ENCODE measurements at regions not wholly inside any gene's neighbourhood (a gene's known extent, or its start where the extent isn't known, plus 50 kb on each side); places are given as distances from the start of the nearest gene placed in this dataset.

- CTCF ChIA-PET = no interaction called here
- no peak for DNase-seq (ENCODE audit: low read depth, low spot score)
- H3K9me3 ChIP-seq (ENCODE audit: control insufficient read depth, insufficient read depth, low read length) = no peaks in the 10 kb centered on the region
- no peak overlapping the region for H3K27ac ChIP-seq (ENCODE audit: low read depth, low read length)
- POLR2A ChIA-PET = no interaction called here
- H3K4me3 ChIP-seq (ENCODE audit: low read depth, low read length) = no peak overlapping the region
- no peak for TF ChIP-seq CTCF (IDR thresholded peaks at IDR 0.05; ENCODE audit: low read depth, low read length)
- no peaks in the 10 kb centered on the region for H3K27me3 ChIP-seq (ENCODE audit: control insufficient read depth, insufficient read depth, low read length)
These were observed 701.5 kb downstream of the ZNF385D start for GRCh38 chr3:21049334-21050062.

- CTCF ChIA-PET = no interaction called here
- Histone ChIP-seq H3K27ac (ENCODE audit: low read depth, low read length) (no peak overlapping the region), H3K27me3 (ENCODE audit: control insufficient read depth, insufficient read depth, low read length) (no peaks in the 10 kb centered on the region), H3K9me3 (ENCODE audit: control insufficient read depth, insufficient read depth, low read length) (no peaks in the 10 kb centered on the region), H3K4me3 (ENCODE audit: low read depth, low read length) (no peak overlapping the region)
- DNase-seq (ENCODE audit: low read depth, low spot score) = no peak
- TF ChIP-seq CTCF (IDR thresholded peaks at IDR 0.05; ENCODE audit: low read depth, low read length) = no peak
- POLR2A ChIA-PET = no interaction called here
These were observed 707.9 kb downstream of the ZNF385D start for GRCh38 chr3:21043139-21043538.

- Histone ChIP-seq H3K4me3 (ENCODE audit: low read depth, low read length) (no peak overlapping the region), H3K9me3 (ENCODE audit: control insufficient read depth, insufficient read depth, low read length) (no peaks in the 10 kb centered on the region), H3K27ac (ENCODE audit: low read depth, low read length) (no peak overlapping the region), H3K27me3 (ENCODE audit: control insufficient read depth, insufficient read depth, low read length) (no peaks in the 10 kb centered on the region)
- TF ChIP-seq CTCF (IDR thresholded peaks at IDR 0.05; ENCODE audit: low read depth, low read length) = no peak
- no peak for DNase-seq (ENCODE audit: low read depth, low spot score)
- CTCF ChIA-PET = no interaction called here
- POLR2A ChIA-PET = no interaction called here
These were observed 708.8 kb downstream of the ZNF385D start for GRCh38 chr3:21042184-21042583.

GRCh38 chr3:21041621-21042020, 709.4 kb downstream of the ZNF385D start:
- ChIA-PET POLR2A (no interaction called here), CTCF (no interaction called here)
- TF ChIP-seq CTCF (IDR thresholded peaks at IDR 0.05; ENCODE audit: low read depth, low read length) = no peak
- DNase-seq (ENCODE audit: low read depth, low spot score) = no peak
- Histone ChIP-seq H3K9me3 (ENCODE audit: control insufficient read depth, insufficient read depth, low read length) (no peaks in the 10 kb centered on the region), H3K27ac (ENCODE audit: low read depth, low read length) (no peak overlapping the region), H3K4me3 (ENCODE audit: low read depth, low read length) (no peak overlapping the region), H3K27me3 (ENCODE audit: control insufficient read depth, insufficient read depth, low read length) (no peaks in the 10 kb centered on the region)

GRCh38 chr3:21036888-21037287, 714.1 kb downstream of the ZNF385D start:
- no peak for TF ChIP-seq CTCF (IDR thresholded peaks at IDR 0.05; ENCODE audit: low read depth, low read length)
- Histone ChIP-seq H3K27ac (ENCODE audit: low read depth, low read length) (no peak overlapping the region), H3K9me3 (ENCODE audit: control insufficient read depth, insufficient read depth, low read length) (no peaks in the 10 kb centered on the region), H3K4me3 (ENCODE audit: low read depth, low read length) (no peak overlapping the region), H3K27me3 (ENCODE audit: control insufficient read depth, insufficient read depth, low read length) (no peaks in the 10 kb centered on the region)
- ChIA-PET CTCF (no interaction called here), POLR2A (no interaction called here)
- no peak for DNase-seq (ENCODE audit: low read depth, low spot score)

Data from AG04450 (cell line).